Tibial nerve (tissue), 4 donors: ENCODE measurements at regions not wholly inside any gene's neighbourhood (a gene's known extent, or its start where the extent isn't known, plus 50 kb on each side); places are given as distances from the start of the nearest gene placed in this dataset.

Experiments
- EP300 ChIP-seq, 2 donors: sonication (generic); formaldehyde crosslinking; IDR thresholded peaks; one replicate each; pipeline ENCODE4 v1.6.1; 2017; ENCODE audit warnings: antibody characterized with exemption in 2 of 2, mild to moderate bottlenecking in 1 of 2
- POLR2A ChIP-seq, 2 donors: fragments of 450-650 bp; IDR thresholded peaks; one replicate each; pipeline ENCODE4 v1.6.1; 2017; ENCODE audit warnings: antibody characterized with exemption in 2 of 2, mild to moderate bottlenecking in 2 of 2, moderate library complexity in 2 of 2
- TF ChIP-seq, protein P1 (sequence below), 5 experiments: fragments of 200-600 bp in 3 of 5; fragments of 450-650 bp in 2 of 5; sonication (generic) in 3 of 5; IDR thresholded peaks; one replicate each; pipeline ENCODE4 v1.5.1; 2016 to 2019; ENCODE audit warnings: antibody characterized with exemption in 5 of 5, mild to moderate bottlenecking in 3 of 5, moderate library complexity in 2 of 5

DNA sequence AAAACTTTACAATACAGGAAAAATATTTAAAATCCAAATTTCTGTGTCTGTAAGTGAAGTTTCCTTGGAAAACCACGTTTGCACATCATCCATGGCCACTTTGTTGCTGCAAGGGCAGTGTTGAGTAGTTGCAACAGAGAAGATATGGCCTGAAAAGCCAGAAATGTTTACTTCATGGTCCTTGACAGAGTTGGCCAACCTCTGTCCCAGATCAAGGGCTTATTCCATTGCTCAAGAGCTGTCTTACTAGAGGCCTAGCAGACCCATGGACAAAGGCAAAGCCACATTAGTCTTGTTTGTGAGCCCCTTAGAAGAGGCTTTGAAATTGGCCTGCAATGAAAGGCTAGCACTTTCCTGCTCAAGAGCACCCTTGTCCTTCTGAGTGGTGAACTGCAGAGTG lies 119.4 kb downstream of the GAS1 start:
- TF ChIP-seq, protein P1, sequence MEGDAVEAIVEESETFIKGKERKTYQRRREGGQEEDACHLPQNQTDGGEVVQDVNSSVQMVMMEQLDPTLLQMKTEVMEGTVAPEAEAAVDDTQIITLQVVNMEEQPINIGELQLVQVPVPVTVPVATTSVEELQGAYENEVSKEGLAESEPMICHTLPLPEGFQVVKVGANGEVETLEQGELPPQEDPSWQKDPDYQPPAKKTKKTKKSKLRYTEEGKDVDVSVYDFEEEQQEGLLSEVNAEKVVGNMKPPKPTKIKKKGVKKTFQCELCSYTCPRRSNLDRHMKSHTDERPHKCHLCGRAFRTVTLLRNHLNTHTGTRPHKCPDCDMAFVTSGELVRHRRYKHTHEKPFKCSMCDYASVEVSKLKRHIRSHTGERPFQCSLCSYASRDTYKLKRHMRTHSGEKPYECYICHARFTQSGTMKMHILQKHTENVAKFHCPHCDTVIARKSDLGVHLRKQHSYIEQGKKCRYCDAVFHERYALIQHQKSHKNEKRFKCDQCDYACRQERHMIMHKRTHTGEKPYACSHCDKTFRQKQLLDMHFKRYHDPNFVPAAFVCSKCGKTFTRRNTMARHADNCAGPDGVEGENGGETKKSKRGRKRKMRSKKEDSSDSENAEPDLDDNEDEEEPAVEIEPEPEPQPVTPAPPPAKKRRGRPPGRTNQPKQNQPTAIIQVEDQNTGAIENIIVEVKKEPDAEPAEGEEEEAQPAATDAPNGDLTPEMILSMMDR (IDR thresholded peaks at IDR 0.05) = no peak
- no peak for TF ChIP-seq EP300 (IDR thresholded peaks at IDR 0.05)
- no peak for TF ChIP-seq POLR2A (IDR thresholded peaks at IDR 0.05)
